ENCODE measurements at regions not wholly inside any gene's neighbourhood (a gene's known extent, or its start where the extent isn't known, plus 50 kb on each side); places are given as distances from the start of the nearest gene placed in this dataset.

- Mint-ChIP-seq H3K4me3 (no peak overlapping the region), H3K36me3 (ENCODE audit: low read depth) (no peaks in the 10 kb centered on the region), H3K27me3 (ENCODE audit: low read depth) (peaks cover 4% of the 10 kb centered on the region), H3K4me1 (peaks cover 32% of the 10 kb centered on the region), H3K9me3 (no peaks in the 10 kb centered on the region), H3K27ac (peak overlapping the region in 1 of 3 experiments; percentile 24)
- TF ChIP-seq, protein P1, sequence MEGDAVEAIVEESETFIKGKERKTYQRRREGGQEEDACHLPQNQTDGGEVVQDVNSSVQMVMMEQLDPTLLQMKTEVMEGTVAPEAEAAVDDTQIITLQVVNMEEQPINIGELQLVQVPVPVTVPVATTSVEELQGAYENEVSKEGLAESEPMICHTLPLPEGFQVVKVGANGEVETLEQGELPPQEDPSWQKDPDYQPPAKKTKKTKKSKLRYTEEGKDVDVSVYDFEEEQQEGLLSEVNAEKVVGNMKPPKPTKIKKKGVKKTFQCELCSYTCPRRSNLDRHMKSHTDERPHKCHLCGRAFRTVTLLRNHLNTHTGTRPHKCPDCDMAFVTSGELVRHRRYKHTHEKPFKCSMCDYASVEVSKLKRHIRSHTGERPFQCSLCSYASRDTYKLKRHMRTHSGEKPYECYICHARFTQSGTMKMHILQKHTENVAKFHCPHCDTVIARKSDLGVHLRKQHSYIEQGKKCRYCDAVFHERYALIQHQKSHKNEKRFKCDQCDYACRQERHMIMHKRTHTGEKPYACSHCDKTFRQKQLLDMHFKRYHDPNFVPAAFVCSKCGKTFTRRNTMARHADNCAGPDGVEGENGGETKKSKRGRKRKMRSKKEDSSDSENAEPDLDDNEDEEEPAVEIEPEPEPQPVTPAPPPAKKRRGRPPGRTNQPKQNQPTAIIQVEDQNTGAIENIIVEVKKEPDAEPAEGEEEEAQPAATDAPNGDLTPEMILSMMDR (IDR thresholded peaks at IDR 0.05; ENCODE audit: unreplicated experiment in 3 of 3) = no peak
Measured at GRCh38 chr3:187912007-187912406, 166.7 kb upstream of the BCL6 start.

DNA sequence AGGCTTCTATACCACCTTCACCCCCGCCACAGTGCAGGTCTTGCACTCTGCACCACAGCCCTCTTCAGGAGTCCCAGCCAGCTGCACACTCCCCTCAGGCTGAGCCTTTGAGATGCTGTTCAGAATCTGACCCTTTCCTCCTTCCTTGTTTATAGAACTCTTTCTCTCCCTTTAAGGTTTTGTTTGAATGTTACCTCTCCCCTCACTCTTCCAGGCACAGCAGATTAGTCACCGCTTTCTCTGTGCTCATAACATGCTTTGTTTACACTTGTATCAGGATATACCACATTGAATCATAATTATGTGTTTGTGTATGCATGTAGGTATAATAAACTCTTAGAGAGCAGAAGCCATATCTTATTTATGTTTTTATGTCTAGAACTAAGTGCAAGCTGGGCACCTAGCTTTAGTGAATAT is 168.4 kb upstream of the BCL6 start:
- Mint-ChIP-seq H3K36me3 (ENCODE audit: low read depth) (no peaks in the 10 kb centered on the region), H3K27ac (peak overlapping the region; percentile 0 to 14 (median 5)), H3K9me3 (no peaks in the 10 kb centered on the region), H3K4me3 (no peak overlapping the region), H3K4me1 (peaks cover 31% of the 10 kb centered on the region), H3K27me3 (ENCODE audit: low read depth) (peaks cover 4% of the 10 kb centered on the region)
- TF ChIP-seq, protein P1 (IDR thresholded peaks at IDR 0.05; ENCODE audit: unreplicated experiment in 3 of 3) = no peak

- TF ChIP-seq, protein P1 (IDR thresholded peaks at IDR 0.05; ENCODE audit: unreplicated experiment in 3 of 3) = no peak
- no peaks in the 10 kb centered on the region for H3K9me3 Mint-ChIP-seq
- peaks cover 4% of the 10 kb centered on the region for H3K27me3 Mint-ChIP-seq (ENCODE audit: low read depth)
- H3K27ac Mint-ChIP-seq = peak overlapping the region in 2 of 3 experiments; percentile 46 to 63
- no peaks in the 10 kb centered on the region for H3K36me3 Mint-ChIP-seq (ENCODE audit: low read depth)
- no peak overlapping the region for H3K4me3 Mint-ChIP-seq
- peaks cover 31% of the 10 kb centered on the region for H3K4me1 Mint-ChIP-seq
Measured at GRCh38 chr3:187914231-187914630, 169.0 kb upstream of the BCL6 start.

DNA sequence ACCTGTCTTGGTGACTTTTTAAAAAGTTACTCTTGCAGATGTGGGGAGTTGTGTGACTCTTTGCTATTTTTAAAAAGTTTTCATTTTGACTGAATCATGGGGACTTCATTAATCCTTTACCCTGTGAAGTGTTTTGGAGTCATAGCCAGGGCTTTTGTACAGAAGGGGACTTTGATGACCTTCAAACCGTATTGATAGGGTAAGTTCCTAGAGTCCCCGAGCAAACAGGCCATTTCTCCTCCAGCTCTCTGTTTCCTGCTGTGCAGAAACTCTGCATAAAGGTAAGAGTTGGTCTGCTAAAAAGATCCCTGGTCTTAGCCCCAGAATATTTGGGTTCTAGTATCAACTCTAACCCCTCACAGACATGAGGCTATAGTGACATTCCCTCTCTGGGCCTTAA is 170.8 kb upstream of the BCL6 start:
- Mint-ChIP-seq H3K36me3 (ENCODE audit: low read depth) (no peaks in the 10 kb centered on the region), H3K27ac (peak overlapping the region in 1 of 3 experiments; percentile 63), H3K4me1 (peaks cover 35% of the 10 kb centered on the region), H3K9me3 (no peaks in the 10 kb centered on the region), H3K4me3 (no peak overlapping the region), H3K27me3 (ENCODE audit: low read depth) (peaks cover 11% of the 10 kb centered on the region)
- TF ChIP-seq, protein P1 (IDR thresholded peaks at IDR 0.05; ENCODE audit: unreplicated experiment in 3 of 3) = no peak

DNA sequence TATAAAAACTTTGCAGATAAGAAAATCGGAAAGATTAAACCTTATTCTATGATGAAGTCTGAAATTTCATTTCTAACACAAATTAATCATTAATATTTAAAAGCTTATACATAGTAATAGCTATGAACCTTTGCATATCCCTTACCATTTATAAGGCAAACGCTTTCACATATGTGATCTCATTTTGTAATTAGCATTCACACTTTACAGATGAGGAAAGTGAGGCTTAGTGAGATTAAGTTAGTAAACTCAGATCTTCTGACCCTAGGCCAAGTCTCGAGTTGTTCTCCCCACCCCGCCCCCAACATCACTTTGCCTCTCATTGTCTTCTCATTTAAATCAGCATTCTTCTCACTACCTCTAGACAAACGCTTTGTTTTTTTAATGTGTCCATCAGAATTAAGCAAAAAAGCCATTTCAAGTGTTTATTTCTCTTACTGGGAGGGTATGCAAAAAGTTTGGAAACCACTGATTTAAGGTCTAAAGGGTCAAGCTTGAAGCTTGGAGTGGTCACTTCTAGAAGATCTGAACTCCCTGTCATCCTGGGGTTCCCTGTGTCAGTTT is 172.9 kb upstream of the BCL6 start:
- Mint-ChIP-seq H3K27me3 (ENCODE audit: low read depth) (peaks cover 7% of the 10 kb centered on the region), H3K36me3 (ENCODE audit: low read depth) (no peaks in the 10 kb centered on the region), H3K9me3 (peaks cover under 1% of the 10 kb centered on the region), H3K27ac (no peak overlapping the region), H3K4me1 (peaks cover 32% of the 10 kb centered on the region), H3K4me3 (no peak overlapping the region)
- TF ChIP-seq, protein P1 (IDR thresholded peaks at IDR 0.05; ENCODE audit: unreplicated experiment in 3 of 3) = no peak

- no peaks in the 10 kb centered on the region for H3K36me3 Mint-ChIP-seq (ENCODE audit: low read depth)
- TF ChIP-seq, protein P1 (IDR thresholded peaks at IDR 0.05; ENCODE audit: unreplicated experiment in 3 of 3) = no peak
- H3K9me3 Mint-ChIP-seq = peaks cover 3% of the 10 kb centered on the region
- no peak overlapping the region for H3K27ac Mint-ChIP-seq
- H3K4me3 Mint-ChIP-seq = no peak overlapping the region
- H3K27me3 Mint-ChIP-seq (ENCODE audit: low read depth) = peaks cover 7% of the 10 kb centered on the region
- peaks cover 26% of the 10 kb centered on the region for H3K4me1 Mint-ChIP-seq
Measured at GRCh38 chr3:187919048-187919447, 173.8 kb upstream of the BCL6 start.

Measured in nephron (organoid).